Panc1 (cell line): ENCODE measurements at regions not wholly inside any gene's neighbourhood (a gene's known extent, or its start where the extent isn't known, plus 50 kb on each side); places are given as distances from the start of the nearest gene placed in this dataset.

Source experiments
- CTCF ChIP-seq: fragments of 450-650 bp; IDR thresholded peaks from 2 replicates; pipeline ENCODE4 v1.5.1; 2017; ENCODE audit warnings: mild to moderate bottlenecking
- POLR2AphosphoS5 ChIP-seq: IDR thresholded peaks from 2 replicates; pipeline ENCODE4 v1.6.1; 2012; ENCODE audit warnings: mild to moderate bottlenecking, low read depth, low read length, moderate library complexity
- REST ChIP-seq, 2 experiments: IDR thresholded peaks; 2 replicates each; pipeline ENCODE4 v1.6.1; 2011 to 2012; ENCODE audit warnings: low read depth in 2 of 2, control low read depth in 1 of 2, low read length in 1 of 2, mild to moderate bottlenecking in 1 of 2, moderate library complexity in 1 of 2; ENCODE audit not compliant: insufficient read depth in 1 of 2
- SIN3A ChIP-seq: IDR thresholded peaks from 2 replicates; pipeline ENCODE4 v1.6.1; 2012; ENCODE audit warnings: low read depth, mild to moderate bottlenecking, low read length, moderate library complexity, borderline replicate concordance; ENCODE audit not compliant: insufficient read depth
- TCF7L2 ChIP-seq: IDR thresholded peaks from 2 replicates; pipeline ENCODE4 v1.6.1; 2011; ENCODE audit warnings: mild to moderate bottlenecking, low read depth, low read length, inconsistent platforms

DNA sequence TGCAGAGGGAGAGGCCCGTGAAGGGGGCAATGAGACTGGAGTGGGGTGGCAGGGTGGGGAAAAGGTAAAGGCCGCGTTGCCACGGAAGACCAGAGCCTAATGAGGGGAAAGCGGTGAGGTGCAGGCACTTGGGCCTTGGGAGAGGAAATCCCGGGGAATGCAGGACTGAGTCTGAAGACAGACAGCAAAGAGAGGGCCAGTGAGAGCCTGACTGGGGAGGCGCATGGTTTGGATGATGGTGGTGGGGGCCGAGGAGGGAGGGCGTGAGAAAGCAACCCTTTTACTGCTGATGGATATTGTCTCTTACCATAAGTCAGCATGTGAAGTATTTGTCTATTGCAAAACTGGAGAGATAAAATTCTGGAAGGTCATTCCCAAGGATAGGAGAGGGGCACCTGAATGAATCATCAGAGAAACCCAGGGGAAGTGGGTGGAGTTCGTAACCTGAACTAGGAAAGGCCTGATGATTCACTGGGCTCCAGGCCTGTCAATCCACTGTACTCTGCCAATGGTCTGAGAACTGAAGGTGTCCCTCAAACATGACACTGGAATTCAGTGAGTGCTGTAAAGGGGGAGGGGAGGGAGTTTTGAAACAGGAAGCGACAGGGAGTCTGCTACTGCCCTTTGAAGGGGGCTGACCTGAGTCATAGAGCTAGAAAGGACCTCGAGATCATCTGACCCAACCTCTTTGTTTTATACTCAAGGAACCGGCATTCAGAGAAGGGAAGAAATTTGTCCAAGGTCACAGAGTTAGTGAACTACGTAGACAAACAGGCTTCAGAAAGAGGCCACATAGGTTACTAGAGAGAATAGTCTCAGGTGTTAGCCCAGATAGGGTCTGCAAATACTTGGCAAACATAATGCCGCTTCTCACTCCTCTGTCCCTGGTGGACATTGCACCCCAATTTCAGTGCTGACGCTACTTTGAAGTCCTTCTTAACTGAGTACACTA lies 52.2 kb downstream of the NALF2 start:
- TF ChIP-seq REST (IDR thresholded peaks at IDR 0.05; ENCODE audit: insufficient read depth in 1 of 2, low read depth in 2 of 2, low read length in 1 of 2) (no peak), CTCF (no peak), POLR2AphosphoS5 (no peak), SIN3A (no peak), TCF7L2 (no peak)
